Activated CD8-positive, alpha-beta T cell treated with anti-CD3 and anti-CD28 coated beads for 36 hours (primary cell): ENCODE measurements at regions not wholly inside any gene's neighbourhood (a gene's known extent, or its start where the extent isn't known, plus 50 kb on each side); places are given as distances from the start of the nearest gene placed in this dataset.

ENCODE experiments used
- ATAC-seq: fragments of 200-7000 bp; cut with Tn5 transposase; one replicate; pipeline ENCODE4 v1.10.0; 2021; ENCODE audit warnings: mild to moderate bottlenecking, moderate library complexity
- CTCF ChIA-PET: fragments of 350-600 bp; sonication (Branson Sonifier 250); formaldehyde crosslinking; loops from one replicate; lab custom pipeline; 2021; ENCODE audit warnings: antibody characterized with exemption; lab: Charles Lee
- POLR2A ChIA-PET: fragments of 350-600 bp; sonication (Branson Sonifier 250); formaldehyde crosslinking; loops from one replicate; lab custom pipeline; 2021; ENCODE audit warnings: antibody characterized with exemption; lab: Charles Lee
- DNase-seq: peaks from one replicate; pipeline ENCODE4 v3.0.0-alpha.2; 2020
- H3K27ac Mint-ChIP-seq: one replicate; pipeline ENCODE4 v1.8.0; 2021; ENCODE audit warnings: mild to moderate bottlenecking, mixed read lengths
- H3K27me3 Mint-ChIP-seq: one replicate; pipeline ENCODE4 v1.8.0; 2021; ENCODE audit warnings: mixed read lengths
- H3K36me3 Mint-ChIP-seq: one replicate; pipeline ENCODE4 v1.8.0; 2021; ENCODE audit warnings: low read depth, mixed read lengths
- H3K4me1 Mint-ChIP-seq: one replicate; pipeline ENCODE4 v1.8.0; 2021; ENCODE audit warnings: low read depth, mixed read lengths
- H3K4me3 Mint-ChIP-seq: one replicate; pipeline ENCODE4 v1.8.0; 2021; ENCODE audit warnings: mild to moderate bottlenecking, moderate library complexity, mixed read lengths
- H3K9me3 Mint-ChIP-seq: one replicate; pipeline ENCODE4 v1.8.0; 2021; ENCODE audit warnings: mixed read lengths
- intact Hi-C: fragments of 100-400 bp; cut with micrococcal nuclease; formaldehyde crosslinking; loops from one replicate; pipeline ENCODE4 v1.10.0; 2022
- TF ChIP-seq, protein P1 (sequence below): fragments of 200-600 bp; IDR thresholded peaks from one replicate; pipeline ENCODE4 v1.8.0; 2022; ENCODE audit warnings: antibody characterized with exemption, mild to moderate bottlenecking

DNA sequence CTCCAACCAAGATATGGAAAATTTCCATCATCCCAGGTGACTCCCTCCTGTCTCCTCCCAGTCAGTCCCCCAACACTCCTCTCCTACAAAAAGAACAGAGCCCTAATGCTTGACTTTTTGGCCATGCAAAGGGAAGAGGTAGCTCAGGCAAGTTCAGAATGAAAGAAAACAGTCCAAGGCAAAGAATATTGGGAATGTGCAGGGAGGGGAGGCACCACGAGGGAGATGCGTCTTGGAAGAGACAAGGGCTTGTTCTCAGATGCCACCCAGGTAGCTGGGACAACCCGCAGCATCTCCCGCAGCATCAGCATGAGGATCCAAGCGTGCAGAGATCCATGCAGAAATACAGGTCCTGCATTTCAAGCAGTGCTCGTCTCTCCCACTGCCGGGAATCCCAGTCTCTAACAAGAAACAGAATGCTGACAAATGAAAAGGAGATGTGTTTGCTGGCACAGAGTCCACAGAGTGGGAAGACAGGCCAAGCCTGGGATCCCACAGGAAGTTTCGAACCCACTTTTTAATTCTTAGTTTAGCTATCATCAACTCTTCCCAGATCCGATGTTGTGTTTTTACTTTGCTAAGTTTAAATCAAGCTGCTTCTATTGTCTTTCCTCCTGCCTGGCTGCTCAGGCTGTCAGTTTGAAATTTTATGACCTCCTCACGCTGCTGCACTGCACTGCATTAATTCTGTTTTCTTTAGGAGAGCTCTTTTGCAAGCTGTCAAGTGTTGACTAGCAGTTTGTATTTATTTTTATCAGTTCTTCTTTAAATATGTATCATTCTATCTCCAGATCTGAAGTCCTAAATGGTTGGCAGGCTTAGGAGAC, 86.8 kb upstream of the OSMR start:
- Mint-ChIP-seq H3K27me3 (peaks cover 7% of the 10 kb centered on the region), H3K36me3 (no peaks in the 10 kb centered on the region), H3K4me3 (no peak overlapping the region), H3K4me1 (no peaks in the 10 kb centered on the region), H3K27ac (no peak overlapping the region), H3K9me3 (no peaks in the 10 kb centered on the region)
- DNase-seq (no peak), ATAC-seq (no peak)
- TF ChIP-seq, protein P1, sequence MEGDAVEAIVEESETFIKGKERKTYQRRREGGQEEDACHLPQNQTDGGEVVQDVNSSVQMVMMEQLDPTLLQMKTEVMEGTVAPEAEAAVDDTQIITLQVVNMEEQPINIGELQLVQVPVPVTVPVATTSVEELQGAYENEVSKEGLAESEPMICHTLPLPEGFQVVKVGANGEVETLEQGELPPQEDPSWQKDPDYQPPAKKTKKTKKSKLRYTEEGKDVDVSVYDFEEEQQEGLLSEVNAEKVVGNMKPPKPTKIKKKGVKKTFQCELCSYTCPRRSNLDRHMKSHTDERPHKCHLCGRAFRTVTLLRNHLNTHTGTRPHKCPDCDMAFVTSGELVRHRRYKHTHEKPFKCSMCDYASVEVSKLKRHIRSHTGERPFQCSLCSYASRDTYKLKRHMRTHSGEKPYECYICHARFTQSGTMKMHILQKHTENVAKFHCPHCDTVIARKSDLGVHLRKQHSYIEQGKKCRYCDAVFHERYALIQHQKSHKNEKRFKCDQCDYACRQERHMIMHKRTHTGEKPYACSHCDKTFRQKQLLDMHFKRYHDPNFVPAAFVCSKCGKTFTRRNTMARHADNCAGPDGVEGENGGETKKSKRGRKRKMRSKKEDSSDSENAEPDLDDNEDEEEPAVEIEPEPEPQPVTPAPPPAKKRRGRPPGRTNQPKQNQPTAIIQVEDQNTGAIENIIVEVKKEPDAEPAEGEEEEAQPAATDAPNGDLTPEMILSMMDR = no peak
- ChIA-PET POLR2A (no interaction called here), CTCF (interaction anchor here (1.2 kb wide), 1 partner anchor 163 kb away, joined by 3 read pairs; no protein-coding TSS in a partner anchor)
- intact Hi-C loops = no loop called here

DNA sequence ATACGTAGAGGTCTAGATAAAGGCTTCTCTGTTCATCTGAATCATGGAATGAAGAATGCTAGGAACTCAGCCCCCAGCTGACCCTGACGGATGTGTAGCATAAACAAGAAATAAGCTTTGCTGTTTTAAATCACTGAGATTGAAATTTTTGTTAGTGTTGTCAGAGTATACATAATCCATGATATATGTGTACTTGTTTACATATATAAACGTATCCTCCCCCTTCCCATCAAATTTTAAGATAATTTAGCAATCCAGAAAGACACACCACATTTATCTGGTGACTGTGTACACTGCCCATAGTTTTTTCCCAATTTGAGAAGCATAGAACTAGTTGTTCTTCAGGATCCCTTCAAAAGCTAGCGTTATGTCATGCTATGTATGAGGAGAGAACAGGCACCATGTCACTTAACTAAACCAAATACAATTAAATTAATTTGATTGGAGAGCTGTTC, 80.8 kb upstream of the OSMR start:
- H3K9me3 Mint-ChIP-seq = peaks cover 3% of the 10 kb centered on the region
- H3K36me3 Mint-ChIP-seq = no peaks in the 10 kb centered on the region
- intact Hi-C loops = no loop called here
- no peaks in the 10 kb centered on the region for H3K4me1 Mint-ChIP-seq
- DNase-seq (no peak), ATAC-seq (no peak)
- no peak overlapping the region for H3K4me3 Mint-ChIP-seq
- ChIA-PET CTCF (interaction anchor here (0.6 kb wide), 1 partner anchor 45 kb away, joined by 3 read pairs; no protein-coding TSS in a partner anchor), POLR2A (no interaction called here)
- H3K27me3 Mint-ChIP-seq = peaks cover 10% of the 10 kb centered on the region
- no peak overlapping the region for H3K27ac Mint-ChIP-seq
- TF ChIP-seq, protein P1 = no peak

DNA sequence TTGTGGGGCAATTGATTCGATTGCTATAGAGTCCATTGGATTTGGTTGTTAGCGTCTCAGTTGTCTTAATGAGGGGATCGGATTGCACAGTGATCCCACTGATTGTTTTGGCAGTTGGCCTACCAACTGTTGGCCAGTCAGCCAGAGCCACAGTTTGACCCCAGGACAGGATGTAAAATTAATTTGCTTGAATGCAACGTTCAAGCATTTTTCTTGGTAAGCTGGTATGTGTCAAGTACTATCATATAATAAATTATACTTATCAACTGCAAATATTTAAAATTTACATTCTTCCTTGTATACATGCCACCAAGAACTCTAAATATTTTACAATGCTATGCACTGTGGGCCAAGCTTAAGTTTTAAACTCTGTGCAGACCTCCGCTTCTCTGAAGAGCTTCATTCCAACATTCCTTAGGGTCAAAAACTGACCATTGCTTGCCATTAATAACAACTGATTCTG, 80.4 kb upstream of the OSMR start:
- intact Hi-C loops = no loop called here
- Mint-ChIP-seq H3K4me3 (no peak overlapping the region), H3K4me1 (no peaks in the 10 kb centered on the region), H3K27me3 (peaks cover 6% of the 10 kb centered on the region), H3K9me3 (peaks cover 3% of the 10 kb centered on the region), H3K27ac (no peak overlapping the region), H3K36me3 (no peaks in the 10 kb centered on the region)
- no peak for DNase-seq
- TF ChIP-seq, protein P1 = no peak
- ChIA-PET POLR2A (no interaction called here), CTCF (no interaction called here)
- ATAC-seq = no peak

DNA sequence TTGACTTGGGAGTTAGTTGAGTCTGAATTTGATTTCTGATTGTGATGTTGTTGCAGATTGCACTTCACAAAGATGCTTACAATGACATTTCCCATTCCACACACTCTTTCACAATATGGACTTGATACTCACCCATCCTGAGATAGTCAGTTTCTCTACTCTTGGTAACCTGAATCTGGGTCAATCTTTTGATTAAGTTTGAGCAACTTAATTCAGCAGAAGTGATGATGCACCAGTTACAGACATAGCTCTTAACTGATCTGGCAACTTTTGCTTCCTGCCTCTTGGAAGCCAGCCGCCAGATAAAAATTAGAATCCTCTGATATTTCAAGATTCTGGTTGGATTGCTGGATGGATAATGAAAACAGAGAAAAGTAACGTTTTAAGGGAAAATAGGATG, 79.7 kb upstream of the OSMR start:
- Mint-ChIP-seq H3K4me1 (no peaks in the 10 kb centered on the region), H3K27ac (no peak overlapping the region), H3K36me3 (no peaks in the 10 kb centered on the region), H3K4me3 (no peak overlapping the region), H3K9me3 (peaks cover 3% of the 10 kb centered on the region), H3K27me3 (peaks cover 6% of the 10 kb centered on the region)
- intact Hi-C loops = no loop called here
- ChIA-PET CTCF (no interaction called here), POLR2A (no interaction called here)
- DNase-seq (no peak), ATAC-seq (no peak)
- TF ChIP-seq, protein P1 = no peak
